ENCODE measurements at regions not wholly inside any gene's neighbourhood (a gene's known extent, or its start where the extent isn't known, plus 50 kb on each side); places are given as distances from the start of the nearest gene placed in this dataset.
"Not testable (repeated sequence)": the region's sequence is repeated elsewhere in the genome, so short reads cannot be mapped to it uniquely, and the experiment has no call there.

- Histone ChIP-seq H3K79me2 (ENCODE audit: control insufficient read depth, insufficient read depth, low read length) (no peaks in the 10 kb centered on the region), H3K4me2 (replicated peaks; ENCODE audit: low read depth, low read length, poor library complexity, severe bottlenecking) (no peak overlapping the region), H3K36me3 (replicated peaks in 1 of 2; ENCODE audit: control extremely low read depth in 1 of 2, control insufficient read depth in 1 of 2, extremely low read depth in 1 of 2, insufficient read depth in 2 of 2, low read length in 1 of 2) (no peaks in the 10 kb centered on the region), H3K9me3 (ENCODE audit: control extremely low read depth in 1 of 3, control insufficient read depth in 2 of 3, insufficient read depth in 1 of 3, low read length in 2 of 3) (no peaks in the 10 kb centered on the region), H3K4me3 (ENCODE audit: control extremely low read depth in 1 of 5, extremely low read depth in 1 of 5, insufficient read depth in 1 of 5, low read depth in 2 of 5, low read length in 4 of 5) (no peak overlapping the region), H3K9ac (ENCODE audit: low read length) (no peak overlapping the region), H2AFZ (ENCODE audit: insufficient read depth, low read depth, low read length, poor library complexity, severe bottlenecking) (no peak overlapping the region), H3K4me1 (ENCODE audit: control insufficient read depth in 2 of 2, insufficient read depth in 2 of 2, low read length in 2 of 2) (no peaks in the 10 kb centered on the region), H3K27ac (ENCODE audit: low read length in 2 of 2) (no peak overlapping the region), H3K27me3 (replicated peaks in 1 of 4; ENCODE audit: control extremely low read depth in 1 of 4, control insufficient read depth in 3 of 4, insufficient read depth in 4 of 4, low read length in 3 of 4) (no peaks in the 10 kb centered on the region), H4K20me1 (ENCODE audit: control insufficient read depth, insufficient read depth, low read length, poor library complexity, severe bottlenecking) (no peaks in the 10 kb centered on the region)
- intact Hi-C loops (cut with micrococcal nuclease), result no loop called here
- POLR2A ChIA-PET, result no interaction called here
- Mint-ChIP-seq H3K4me3 (no peak overlapping the region), H3K4me1 (no peaks in the 10 kb centered on the region), H3K27me3 (no peaks in the 10 kb centered on the region), H3K9me3 (ENCODE audit: insufficient read depth) (no peaks in the 10 kb centered on the region), H3K27ac (no peak overlapping the region)
- TF ChIP-seq EZH2 (IDR thresholded peaks at IDR 0.05; ENCODE audit: borderline replicate concordance, insufficient read depth, low read depth, low read length, poor library complexity, severe bottlenecking), result no peak
- TF ChIP-seq CTCF (IDR thresholded peaks at IDR 0.05), result no peak
- CTCF ChIA-PET, result no interaction called here
- DNase-seq, result no peak
- WGBS (ENCODE audit: insufficient coverage), result 86% methylated on average over 2 of the region's 2 CpGs
- ATAC-seq (ENCODE audit: low read depth), result no peak
These were observed 244.8 kb upstream of the PLPP4 start for GRCh38 chr10:120212275-120212674.

GRCh38 chr10:120213283-120213682 is 243.7 kb upstream of the PLPP4 start:
- H3K4me1 Mint-ChIP-seq; H3K27me3 ChIP-seq (replicated peaks in 1 of 4; ENCODE audit: control extremely low read depth in 1 of 4, control insufficient read depth in 3 of 4, insufficient read depth in 4 of 4, low read length in 3 of 4); H3K27me3 Mint-ChIP-seq; H2AFZ ChIP-seq (ENCODE audit: insufficient read depth, low read depth, low read length, poor library complexity, severe bottlenecking); DNase-seq; CTCF ChIA-PET; intact Hi-C loops (cut with micrococcal nuclease); H3K4me3 ChIP-seq (ENCODE audit: control extremely low read depth in 1 of 5, extremely low read depth in 1 of 5, insufficient read depth in 1 of 5, low read depth in 2 of 5, low read length in 4 of 5); H3K4me1 ChIP-seq (ENCODE audit: control insufficient read depth in 2 of 2, insufficient read depth in 2 of 2, low read length in 2 of 2); H3K27ac Mint-ChIP-seq; H4K20me1 ChIP-seq (ENCODE audit: control insufficient read depth, insufficient read depth, low read length, poor library complexity, severe bottlenecking); H3K9ac ChIP-seq (ENCODE audit: low read length); ATAC-seq (ENCODE audit: low read depth); H3K9me3 ChIP-seq (ENCODE audit: control extremely low read depth in 1 of 3, control insufficient read depth in 2 of 3, insufficient read depth in 1 of 3, low read length in 2 of 3); H3K79me2 ChIP-seq (ENCODE audit: control insufficient read depth, insufficient read depth, low read length); H3K27ac ChIP-seq (ENCODE audit: low read length in 2 of 2); POLR2A ChIA-PET; H3K4me2 ChIP-seq (replicated peaks; ENCODE audit: low read depth, low read length, poor library complexity, severe bottlenecking); H3K4me3 Mint-ChIP-seq; H3K36me3 ChIP-seq (replicated peaks in 1 of 2; ENCODE audit: control extremely low read depth in 1 of 2, control insufficient read depth in 1 of 2, extremely low read depth in 1 of 2, insufficient read depth in 2 of 2, low read length in 1 of 2); H3K9me3 Mint-ChIP-seq (ENCODE audit: insufficient read depth): not testable (repeated sequence)
- 100% methylated on average over 1 of the region's 2 CpGs for WGBS (ENCODE audit: insufficient coverage)
